ENCODE measurements at regions not wholly inside any gene's neighbourhood (a gene's known extent, or its start where the extent isn't known, plus 50 kb on each side); places are given as distances from the start of the nearest gene placed in this dataset.

- no peak for TF ChIP-seq ZBTB21 (CRISPR knock-in tag; IDR thresholded peaks at IDR 0.05; ENCODE audit: borderline replicate concordance)
- TF ChIP-seq CTCF (IDR thresholded peaks at IDR 0.05): no peak
These were observed 93.4 kb downstream of the C1QL2 start for GRCh38 chr2:119065146-119065545.
